Neural cell (in vitro differentiated cells): ENCODE measurements at regions not wholly inside any gene's neighbourhood (a gene's known extent, or its start where the extent isn't known, plus 50 kb on each side); places are given as distances from the start of the nearest gene placed in this dataset.

ENCODE experiments used
- H2AFZ ChIP-seq: fragments of 200-600, 300-800 bp; sonication (generic), shearing (Covaris generic); 2 replicates; pipeline ENCODE4 v1.6.0; 2014; ENCODE audit warnings: low read depth, mild to moderate bottlenecking, antibody characterized with exemption, low read length, moderate library complexity
- H3F3A ChIP-seq: fragments of 200-600 bp; shearing (Covaris generic); 2 replicates; pipeline ENCODE4 v1.6.1; 2016; ENCODE audit warnings: mild to moderate bottlenecking, moderate library complexity, mixed read lengths, antibody characterized with exemption, low read length; ENCODE audit not compliant: insufficient read depth, poor library complexity, severe bottlenecking
- H3K27ac ChIP-seq: fragments of 200-600, 300-800 bp; sonication (generic), shearing (Covaris generic); 2 replicates; pipeline ENCODE4 v1.5.1; 2014; ENCODE audit warnings: mild to moderate bottlenecking, low read length, moderate library complexity
- H3K27me3 ChIP-seq: fragments of 300-800, 200-600 bp; sonication (generic), shearing (Covaris generic); 2 replicates; pipeline ENCODE4 v1.6.0; 2014; ENCODE audit warnings: mild to moderate bottlenecking, low read depth, low read length, moderate library complexity; ENCODE audit not compliant: insufficient read depth
- H3K36me3 ChIP-seq: fragments of 300-800, 200-600 bp; sonication (generic), shearing (Covaris generic); 2 replicates; pipeline ENCODE4 v1.5.1; 2014; ENCODE audit warnings: mild to moderate bottlenecking, antibody characterized with exemption, low read length, moderate library complexity; ENCODE audit not compliant: insufficient read depth
- H3K4me2 ChIP-seq: fragments of 300-800, 200-600 bp; sonication (generic), shearing (Covaris generic); 2 replicates; pipeline ENCODE4 v1.6.0; 2014; ENCODE audit warnings: mild to moderate bottlenecking, low read length
- H3K4me3 ChIP-seq: fragments of 300-800, 200-600 bp; sonication (generic), shearing (Covaris generic); 2 replicates; pipeline ENCODE4 v1.5.1; 2014; ENCODE audit warnings: mild to moderate bottlenecking, low read length, moderate library complexity
- H3K79me2 ChIP-seq: fragments of 200-600 bp; shearing (Covaris generic); replicated peaks from 2 replicates; pipeline ENCODE4 v1.6.0; 2014; ENCODE audit warnings: mild to moderate bottlenecking, low read length, moderate library complexity; ENCODE audit not compliant: insufficient read depth
- H3K9ac ChIP-seq: fragments of 300-800, 200-600 bp; sonication (generic), shearing (Covaris generic); 2 replicates; pipeline ENCODE4 v1.6.1; 2016; ENCODE audit warnings: mild to moderate bottlenecking, low read length, mixed read lengths
- H3K9me2 ChIP-seq: fragments of 200-600 bp; shearing (Covaris generic); 2 replicates; pipeline ENCODE4 v1.6.1; 2016; ENCODE audit warnings: mild to moderate bottlenecking, low read length, mixed read lengths; ENCODE audit not compliant: insufficient read depth
- H3K9me3 ChIP-seq: fragments of 200-600, 300-800 bp; sonication (generic), shearing (Covaris generic); 2 replicates; pipeline ENCODE4 v1.6.1; 2016; ENCODE audit warnings: mild to moderate bottlenecking, mixed run types, low read length, moderate library complexity, mixed read lengths
- H4K20me1 ChIP-seq: fragments of 200-600 bp; shearing (Covaris generic); 2 replicates; pipeline ENCODE4 v1.6.1; 2016; ENCODE audit warnings: mild to moderate bottlenecking, mixed run types; ENCODE audit not compliant: insufficient read depth
- CTCF ChIP-seq: fragments of 450-650 bp; IDR thresholded peaks from 2 replicates; pipeline ENCODE4 v1.5.1; 2014; ENCODE audit warnings: antibody characterized with exemption, mild to moderate bottlenecking, moderate library complexity; ENCODE audit not compliant: poor library complexity, severe bottlenecking
- EP300 ChIP-seq: fragments of 450-650 bp; conservative IDR thresholded peaks from 2 replicates; pipeline ENCODE4 v1.6.1; 2014; ENCODE audit warnings: antibody characterized with exemption, mild to moderate bottlenecking, moderate library complexity; ENCODE audit not compliant: poor library complexity, severe bottlenecking
- EZH2 ChIP-seq: fragments of 200-600, 300-800 bp; shearing (Covaris generic), sonication (generic); IDR thresholded peaks from 2 replicates; pipeline ENCODE4 v1.6.1; 2014; ENCODE audit warnings: antibody characterized with exemption, low read length, borderline replicate concordance, mild to moderate bottlenecking; ENCODE audit not compliant: insufficient read depth, poor library complexity, severe bottlenecking
- MXI1 ChIP-seq: fragments of 450-650 bp; conservative IDR thresholded peaks from 2 replicates; pipeline ENCODE4 v1.6.1; 2014; ENCODE audit warnings: antibody characterized with exemption, mild to moderate bottlenecking; ENCODE audit not compliant: poor library complexity, severe bottlenecking
- POLR2AphosphoS5 ChIP-seq: IDR thresholded peaks from 2 replicates; pipeline ENCODE4 v1.6.1; 2012
- RAD21 ChIP-seq: fragments of 450-650 bp; conservative IDR thresholded peaks from 2 replicates; pipeline ENCODE4 v1.6.1; 2014; ENCODE audit warnings: antibody characterized with exemption, mild to moderate bottlenecking, moderate library complexity
- REST ChIP-seq: IDR thresholded peaks from 2 replicates; pipeline ENCODE4 v1.6.1; 2012; ENCODE audit warnings: borderline replicate concordance
- SMC3 ChIP-seq: fragments of 450-650 bp; conservative IDR thresholded peaks from 2 replicates; pipeline ENCODE4 v1.6.1; 2014; ENCODE audit warnings: antibody characterized with exemption, mild to moderate bottlenecking, moderate library complexity; ENCODE audit not compliant: poor library complexity
- TAF1 ChIP-seq: IDR thresholded peaks from 2 replicates; pipeline ENCODE4 v1.6.1; 2012; ENCODE audit warnings: low read depth

GRCh38 chr1:55315552-55315951, 100.4 kb upstream of the USP24 start:
- no peak overlapping the region for H3K9ac ChIP-seq
- H3K79me2 ChIP-seq: no peaks in the 10 kb centered on the region
- H3K27ac ChIP-seq: no peak overlapping the region
- H3K4me3 ChIP-seq: no peak overlapping the region
- no peaks in the 10 kb centered on the region for H3K9me2 ChIP-seq
- H2AFZ ChIP-seq: no peak overlapping the region
- no peaks in the 10 kb centered on the region for H3K27me3 ChIP-seq
- H4K20me1 ChIP-seq: no peaks in the 10 kb centered on the region
- no peak for TF ChIP-seq TAF1
- TF ChIP-seq EZH2: no peak
- no peak for TF ChIP-seq MXI1
- TF ChIP-seq SMC3: no peak
- no peaks in the 10 kb centered on the region for H3K36me3 ChIP-seq
- no peak overlapping the region for H3K4me2 ChIP-seq
- no peaks in the 10 kb centered on the region for H3K9me3 ChIP-seq
- no peaks in the 10 kb centered on the region for H3F3A ChIP-seq

- H3K9me2 ChIP-seq: no peaks in the 10 kb centered on the region
- H3K9me3 ChIP-seq: no peaks in the 10 kb centered on the region
- no peaks in the 10 kb centered on the region for H3K27me3 ChIP-seq
- H3K36me3 ChIP-seq: no peaks in the 10 kb centered on the region
- no peak overlapping the region for H3K27ac ChIP-seq
- no peak overlapping the region for H2AFZ ChIP-seq
- no peak overlapping the region for H3K4me2 ChIP-seq
- H4K20me1 ChIP-seq: no peaks in the 10 kb centered on the region
- no peak for TF ChIP-seq RAD21
- TF ChIP-seq POLR2AphosphoS5: no peak
- no peak for TF ChIP-seq EP300
- TF ChIP-seq MXI1: no peak
- TF ChIP-seq EZH2: no peak
- TF ChIP-seq TAF1: no peak
- TF ChIP-seq SMC3: no peak
- no peak for TF ChIP-seq CTCF
- no peak for TF ChIP-seq REST
- H3F3A ChIP-seq: no peaks in the 10 kb centered on the region
- H3K9ac ChIP-seq: no peak overlapping the region
- no peaks in the 10 kb centered on the region for H3K79me2 ChIP-seq
- no peak overlapping the region for H3K4me3 ChIP-seq
Measured at GRCh38 chr1:55314740-55315139, 99.6 kb upstream of the USP24 start.

GRCh38 chr1:55313903-55314302, 98.7 kb upstream of the USP24 start:
- Histone ChIP-seq H3F3A (no peaks in the 10 kb centered on the region), H4K20me1 (no peaks in the 10 kb centered on the region), H3K4me3 (no peak overlapping the region), H3K36me3 (no peaks in the 10 kb centered on the region), H3K27ac (no peak overlapping the region), H3K9me2 (no peaks in the 10 kb centered on the region), H3K9me3 (no peaks in the 10 kb centered on the region), H3K9ac (no peak overlapping the region), H3K4me2 (no peak overlapping the region), H3K79me2 (no peaks in the 10 kb centered on the region), H3K27me3 (no peaks in the 10 kb centered on the region), H2AFZ (no peak overlapping the region)
- no peak for TF ChIP-seq CTCF
- no peak for TF ChIP-seq MXI1
- no peak for TF ChIP-seq POLR2AphosphoS5
- no peak for TF ChIP-seq EZH2
- TF ChIP-seq EP300: no peak
- no peak for TF ChIP-seq SMC3
- TF ChIP-seq TAF1: no peak
- no peak for TF ChIP-seq REST
- TF ChIP-seq RAD21: no peak
